ENCODE measurements at regions not wholly inside any gene's neighbourhood (a gene's known extent, or its start where the extent isn't known, plus 50 kb on each side); places are given as distances from the start of the nearest gene placed in this dataset.

GRCh38 chr19:31126236-31126635, 223.0 kb downstream of the TSHZ3 start:
- WGBS, 2 donors, result 78 to 87% methylated on average over 6 of the region's 6 CpGs
- DNase-seq, result no peak
- Histone ChIP-seq H3K36me3 (no peaks in the 10 kb centered on the region), H3K4me3 (no peak overlapping the region), H3K4me1 (no peaks in the 10 kb centered on the region), H3K27me3 (no peaks in the 10 kb centered on the region), H3K27ac (no peak overlapping the region), H3K9me3 (no peaks in the 10 kb centered on the region)
- ATAC-seq, result no peak
- intact Hi-C loops (cut with DNase I), result no loop called here
- TF ChIP-seq CTCF (IDR thresholded peaks at IDR 0.05), result no peak
- no peak for FAIRE-seq

GRCh38 chr19:31125071-31125470, 224.2 kb downstream of the TSHZ3 start:
- intact Hi-C loops (cut with DNase I), result no loop called here
- 74 to 85% methylated on average over 5 of the region's 5 CpGs for WGBS, 2 donors
- FAIRE-seq, result no peak
- Histone ChIP-seq H3K9me3 (no peaks in the 10 kb centered on the region), H3K27me3 (no peaks in the 10 kb centered on the region), H3K27ac (no peak overlapping the region), H3K4me1 (no peaks in the 10 kb centered on the region), H3K36me3 (no peaks in the 10 kb centered on the region), H3K4me3 (no peak overlapping the region)
- no peak for DNase-seq
- no peak for TF ChIP-seq CTCF (IDR thresholded peaks at IDR 0.05)
- ATAC-seq, result no peak

GRCh38 chr19:31121501-31121900, 227.7 kb downstream of the TSHZ3 start:
- no peak for FAIRE-seq
- ATAC-seq, result no peak
- Histone ChIP-seq H3K27me3 (no peaks in the 10 kb centered on the region), H3K9me3 (no peaks in the 10 kb centered on the region), H3K36me3 (no peaks in the 10 kb centered on the region), H3K4me1 (no peaks in the 10 kb centered on the region), H3K4me3 (no peak overlapping the region), H3K27ac (no peak overlapping the region)
- 42 to 49% methylated on average over 6 of the region's 6 CpGs for WGBS, 2 donors
- intact Hi-C loops (cut with DNase I), result no loop called here
- TF ChIP-seq CTCF (IDR thresholded peaks at IDR 0.05), result no peak
- no peak for DNase-seq

GRCh38 chr19:31120952-31121351, 228.3 kb downstream of the TSHZ3 start:
- ATAC-seq (no peak), DNase-seq (no peak), FAIRE-seq (no peak)
- H3K4me1 ChIP-seq, result no peaks in the 10 kb centered on the region
- H3K27me3 ChIP-seq, result no peaks in the 10 kb centered on the region
- intact Hi-C loops (cut with DNase I), result no loop called here
- H3K36me3 ChIP-seq, result no peaks in the 10 kb centered on the region
- 70 to 88% methylated on average over 6 of the region's 6 CpGs for WGBS, 2 donors
- no peak overlapping the region for H3K4me3 ChIP-seq
- H3K9me3 ChIP-seq, result no peaks in the 10 kb centered on the region
- no peak overlapping the region for H3K27ac ChIP-seq
- no peak for TF ChIP-seq CTCF (IDR thresholded peaks at IDR 0.05)

GRCh38 chr19:31119951-31120690, 229.1 kb downstream of the TSHZ3 start:
- ATAC-seq, result no peak
- TF ChIP-seq CTCF (IDR thresholded peaks at IDR 0.05), result no peak
- WGBS, 2 donors, result 53 to 62% methylated on average over 5 of the region's 5 CpGs
- Histone ChIP-seq H3K9me3 (no peaks in the 10 kb centered on the region), H3K27me3 (no peaks in the 10 kb centered on the region), H3K4me3 (no peak overlapping the region), H3K4me1 (no peaks in the 10 kb centered on the region), H3K27ac (no peak overlapping the region), H3K36me3 (no peaks in the 10 kb centered on the region)
- intact Hi-C loops (cut with DNase I), result no loop called here
- peak in 1 of 6 donors; percentile 12 for DNase-seq
- FAIRE-seq, result no peak
